Transverse colon (tissue), 4 donors: ENCODE measurements at regions not wholly inside any gene's neighbourhood (a gene's known extent, or its start where the extent isn't known, plus 50 kb on each side); places are given as distances from the start of the nearest gene placed in this dataset.

Experiments used
- DNase-seq: peaks from one replicate; pipeline ENCODE4 v3.0.0-alpha.2; 2019
- H3K27ac ChIP-seq, 4 donors: fragments of 200-600 bp; sonication (generic); 2 replicates each; pipeline ENCODE4 v1.5.1; 2016 to 2018; ENCODE audit warnings: inconsistent platforms in 4 of 4
- H3K27me3 ChIP-seq: fragments of 200-600 bp; sonication (generic); 2 replicates; pipeline ENCODE4 v1.5.1; 2017; ENCODE audit warnings: inconsistent platforms
- H3K36me3 ChIP-seq, 4 donors: fragments of 200-600 bp; sonication (generic); 2 replicates each; pipeline ENCODE4 v1.5.1; 2017 to 2019; ENCODE audit warnings: inconsistent platforms in 4 of 4
- H3K4me1 ChIP-seq, 4 donors: fragments of 200-600 bp; sonication (generic); 2 replicates each; pipeline ENCODE4 v1.5.1; 2017 to 2020; ENCODE audit warnings: inconsistent platforms in 4 of 4
- H3K4me3 ChIP-seq, 4 donors: fragments of 200-600 bp; sonication (generic); 1 replicate in 1 of 4; 2 replicates in 3 of 4; pipeline versions ENCODE4 v1.5.1 to v1.6.1; 2017 to 2019; ENCODE audit warnings: inconsistent platforms in 4 of 4
- H3K9me3 ChIP-seq, 2 donors: fragments of 200-600 bp; sonication (generic); 2 replicates each; pipeline ENCODE4 v1.5.1; 2017 to 2019; ENCODE audit warnings: inconsistent platforms in 2 of 2
- EP300 ChIP-seq: sonication (generic); formaldehyde crosslinking; IDR thresholded peaks from one replicate; pipeline ENCODE4 v1.6.1; 2017; ENCODE audit warnings: antibody characterized with exemption, low read depth
- POLR2A ChIP-seq: fragments of 450-650 bp; IDR thresholded peaks from one replicate; pipeline ENCODE4 v1.6.1; 2016; ENCODE audit warnings: antibody characterized with exemption, mild to moderate bottlenecking, moderate library complexity
- POLR2AphosphoS5 ChIP-seq, 3 donors: sonication (generic); formaldehyde crosslinking; IDR thresholded peaks; one replicate each; pipeline ENCODE4 v1.6.1; 2016; ENCODE audit warnings: antibody characterized with exemption in 3 of 3
- WGBS, 2 donors: methylation state at CpG; one replicate each; pipeline ENCODE4 v1.1.5; 2018; ENCODE audit warnings: low coverage in 1 of 2; 5-methylcytosine and 5-hydroxymethylcytosine counted together
- in situ Hi-C, 4 donors: fragments of 200-750 bp; cut with MboI; loops; one replicate each; pipeline versions ENCODE4 v1.15.0 to v1.15.1; 2017; ENCODE audit warnings: low sequenced_read_pairs in 3 of 4, low pct_ligation_motif_present in 1 of 4, low pct_unique_long_range_greater_than_20kb in 1 of 4
- intact Hi-C: fragments of 100-400 bp; cut with DNase I; formaldehyde crosslinking; loops from one replicate; pipeline ENCODE4 v1.15.1; 2023; ENCODE audit warnings: low total_unique reads
- TF ChIP-seq, protein P1 (sequence below), 5 experiments: fragments of 200-600 bp in 3 of 5; fragments of 450-650 bp in 2 of 5; sonication (generic) in 3 of 5; IDR thresholded peaks; 1 replicate in 2 of 5; 2 replicates in 3 of 5; pipeline ENCODE4 v1.5.1; 2016 to 2017; ENCODE audit warnings: antibody characterized with exemption in 5 of 5, inconsistent platforms in 3 of 5, mild to moderate bottlenecking in 2 of 5, moderate library complexity in 1 of 5

DNA sequence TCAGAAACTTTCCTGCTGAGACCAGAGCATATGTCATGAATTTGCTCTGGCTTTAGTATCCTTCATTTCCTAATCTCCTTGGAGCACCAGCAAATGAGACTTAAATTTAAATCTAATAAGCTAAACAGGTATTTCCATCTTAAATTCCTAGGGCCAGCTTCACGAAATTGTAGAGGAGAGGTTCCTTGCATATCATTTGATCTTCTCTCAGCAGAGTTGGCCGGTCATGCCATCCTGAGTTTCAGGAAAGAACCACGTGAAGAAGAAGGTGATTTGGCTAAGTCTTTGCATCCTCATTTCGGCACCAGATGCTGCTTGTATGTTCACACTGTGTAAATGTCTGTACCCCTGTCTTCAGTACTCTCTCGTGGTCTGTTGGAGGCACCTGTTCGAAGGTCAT lies 370.4 kb upstream of the NBEA start:
- 63 to 84% methylated on average over 6 of the region's 6 CpGs for WGBS, 2 donors
- TF ChIP-seq, protein P1, sequence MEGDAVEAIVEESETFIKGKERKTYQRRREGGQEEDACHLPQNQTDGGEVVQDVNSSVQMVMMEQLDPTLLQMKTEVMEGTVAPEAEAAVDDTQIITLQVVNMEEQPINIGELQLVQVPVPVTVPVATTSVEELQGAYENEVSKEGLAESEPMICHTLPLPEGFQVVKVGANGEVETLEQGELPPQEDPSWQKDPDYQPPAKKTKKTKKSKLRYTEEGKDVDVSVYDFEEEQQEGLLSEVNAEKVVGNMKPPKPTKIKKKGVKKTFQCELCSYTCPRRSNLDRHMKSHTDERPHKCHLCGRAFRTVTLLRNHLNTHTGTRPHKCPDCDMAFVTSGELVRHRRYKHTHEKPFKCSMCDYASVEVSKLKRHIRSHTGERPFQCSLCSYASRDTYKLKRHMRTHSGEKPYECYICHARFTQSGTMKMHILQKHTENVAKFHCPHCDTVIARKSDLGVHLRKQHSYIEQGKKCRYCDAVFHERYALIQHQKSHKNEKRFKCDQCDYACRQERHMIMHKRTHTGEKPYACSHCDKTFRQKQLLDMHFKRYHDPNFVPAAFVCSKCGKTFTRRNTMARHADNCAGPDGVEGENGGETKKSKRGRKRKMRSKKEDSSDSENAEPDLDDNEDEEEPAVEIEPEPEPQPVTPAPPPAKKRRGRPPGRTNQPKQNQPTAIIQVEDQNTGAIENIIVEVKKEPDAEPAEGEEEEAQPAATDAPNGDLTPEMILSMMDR (IDR thresholded peaks at IDR 0.05), result no peak
- TF ChIP-seq POLR2A, result no peak
- TF ChIP-seq POLR2AphosphoS5 (IDR thresholded peaks at IDR 0.05), result no peak
- TF ChIP-seq EP300, result no peak
- Histone ChIP-seq H3K9me3 (no peaks in the 10 kb centered on the region), H3K36me3 (no peaks in the 10 kb centered on the region), H3K27ac (no peak overlapping the region), H3K4me1 (no peaks in the 10 kb centered on the region), H3K27me3 (no peaks in the 10 kb centered on the region), H3K4me3 (no peak overlapping the region)
- intact Hi-C loops (no loop called here), in situ Hi-C loops (no loop called here)
- no peak for DNase-seq

DNA sequence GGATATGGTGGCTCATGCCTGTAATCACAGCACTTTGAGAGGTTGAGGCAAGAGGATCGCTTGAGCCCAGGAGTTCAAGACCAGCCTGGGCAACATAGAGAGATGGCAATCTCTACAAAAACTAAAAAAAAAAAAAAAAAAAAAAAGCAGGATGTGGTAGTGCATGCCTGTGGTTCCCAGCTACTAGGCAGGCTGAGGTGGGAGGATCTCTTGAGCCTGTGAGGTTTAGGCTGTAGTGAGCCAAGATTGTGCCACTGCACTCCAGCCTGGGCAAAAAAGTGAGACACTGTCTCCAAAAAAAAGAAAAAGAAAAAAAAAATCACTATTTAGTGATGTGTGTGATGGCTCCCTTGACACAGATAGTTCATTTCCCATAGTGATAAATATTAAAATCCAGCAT lies 365.0 kb upstream of the NBEA start:
- no peak for TF ChIP-seq EP300
- TF ChIP-seq POLR2AphosphoS5 (IDR thresholded peaks at IDR 0.05), result no peak
- TF ChIP-seq POLR2A, result no peak
- TF ChIP-seq, protein P1 (IDR thresholded peaks at IDR 0.05), result no peak
- no peak for DNase-seq
- H3K9me3 ChIP-seq, result no peaks in the 10 kb centered on the region
- intact Hi-C loops, result no loop called here
- H3K27me3 ChIP-seq, result no peaks in the 10 kb centered on the region
- H3K4me3 ChIP-seq, result no peak overlapping the region
- no peak overlapping the region for H3K27ac ChIP-seq
- WGBS, 2 donors, result 94% methylated on average over 1 of the region's 1 CpG; no CpG with 5 or more reads in 1 of the 2 donors
- H3K36me3 ChIP-seq, result no peaks in the 10 kb centered on the region
- H3K4me1 ChIP-seq, result no peaks in the 10 kb centered on the region
- in situ Hi-C loops, result no loop called here

DNA sequence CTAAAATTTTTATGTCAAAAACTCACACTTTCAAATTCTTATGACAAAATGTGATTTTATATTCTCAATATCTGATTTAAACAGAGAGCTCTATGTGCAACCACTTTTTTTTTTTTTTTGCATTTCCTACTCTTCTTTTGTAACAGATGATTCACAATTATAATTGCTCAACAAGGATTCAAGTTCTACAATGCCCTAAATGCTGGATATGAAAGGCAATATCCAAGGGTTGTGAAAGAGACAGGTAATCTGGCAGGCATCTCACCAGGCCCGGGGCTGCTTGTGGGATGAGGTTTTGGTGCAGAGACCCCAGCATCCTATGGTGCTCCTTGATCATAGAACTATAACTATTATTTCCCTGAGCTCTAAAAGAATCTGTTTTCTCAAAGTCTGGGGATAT lies 363.6 kb upstream of the NBEA start:
- Histone ChIP-seq H3K4me1 (no peaks in the 10 kb centered on the region), H3K4me3 (no peak overlapping the region), H3K27me3 (no peaks in the 10 kb centered on the region), H3K27ac (no peak overlapping the region), H3K9me3 (no peaks in the 10 kb centered on the region), H3K36me3 (no peaks in the 10 kb centered on the region)
- 75 to 83% methylated on average over 1 of the region's 1 CpG for WGBS, 2 donors
- in situ Hi-C loops, result no loop called here
- TF ChIP-seq POLR2AphosphoS5 (IDR thresholded peaks at IDR 0.05) (no peak), POLR2A (no peak), EP300 (no peak)
- TF ChIP-seq, protein P1 (IDR thresholded peaks at IDR 0.05), result no peak
- no peak for DNase-seq
- intact Hi-C loops, result no loop called here

DNA sequence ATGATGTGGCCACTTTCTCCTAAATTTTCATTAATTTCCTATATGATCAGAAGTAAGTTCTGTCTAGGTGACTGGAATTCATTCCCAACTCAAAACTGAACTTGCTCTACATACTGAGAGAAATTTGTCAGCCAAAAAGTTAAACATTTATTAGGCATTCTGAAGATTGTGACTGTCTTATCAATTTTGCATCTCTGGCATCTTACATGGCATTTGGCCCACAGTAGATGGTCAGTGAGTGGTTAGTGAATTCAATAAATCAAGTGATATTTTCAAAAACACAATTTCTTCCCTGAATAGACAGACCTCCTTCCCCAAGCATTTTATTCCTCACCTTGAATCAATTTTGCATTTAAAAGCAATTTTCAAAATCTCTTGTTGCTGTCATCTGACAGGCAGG lies 363.2 kb upstream of the NBEA start:
- H3K9me3 ChIP-seq, result no peaks in the 10 kb centered on the region
- no peak overlapping the region for H3K4me3 ChIP-seq
- H3K4me1 ChIP-seq, result no peaks in the 10 kb centered on the region
- H3K27me3 ChIP-seq, result no peaks in the 10 kb centered on the region
- no peak overlapping the region for H3K27ac ChIP-seq
- DNase-seq, result no peak
- intact Hi-C loops, result no loop called here
- H3K36me3 ChIP-seq, result no peaks in the 10 kb centered on the region
- no peak for TF ChIP-seq EP300
- in situ Hi-C loops, result no loop called here

DNA sequence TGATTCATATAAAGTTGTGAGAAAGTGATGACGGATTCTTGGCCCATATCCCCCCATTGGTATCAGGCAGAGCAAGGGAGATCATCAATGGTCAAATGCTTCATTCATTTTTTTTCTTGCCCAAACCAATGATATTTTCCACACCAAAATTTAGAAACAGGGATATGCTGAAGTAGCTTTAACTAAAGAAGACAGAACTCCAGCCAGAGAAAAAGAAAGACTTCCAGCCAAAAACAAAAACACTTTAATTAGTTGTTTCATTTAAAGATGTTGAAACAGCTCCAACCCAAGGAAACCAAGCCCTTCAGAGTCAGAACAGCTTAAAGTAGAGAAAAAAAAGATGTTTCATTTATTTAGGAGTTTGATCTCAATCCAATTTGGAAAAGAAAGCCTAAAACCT lies 358.9 kb upstream of the NBEA start:
- no peak for DNase-seq
- 57 to 78% methylated on average over 1 of the region's 1 CpG for WGBS, 2 donors
- intact Hi-C loops (no loop called here), in situ Hi-C loops (no loop called here)
- no peaks in the 10 kb centered on the region for H3K27me3 ChIP-seq
- H3K4me1 ChIP-seq, result no peaks in the 10 kb centered on the region
- no peaks in the 10 kb centered on the region for H3K36me3 ChIP-seq
- TF ChIP-seq, protein P1 (IDR thresholded peaks at IDR 0.05), result no peak
- no peak for TF ChIP-seq EP300
- TF ChIP-seq POLR2A, result no peak
- no peak for TF ChIP-seq POLR2AphosphoS5 (IDR thresholded peaks at IDR 0.05)
- no peak overlapping the region for H3K4me3 ChIP-seq
- no peaks in the 10 kb centered on the region for H3K9me3 ChIP-seq
- no peak overlapping the region for H3K27ac ChIP-seq
